Fibroblast of peridontal ligament (primary cell): ENCODE measurements at regions not wholly inside any gene's neighbourhood (a gene's known extent, or its start where the extent isn't known, plus 50 kb on each side); places are given as distances from the start of the nearest gene placed in this dataset.
"Not testable (repeated sequence)": the region's sequence is repeated elsewhere in the genome, so short reads cannot be mapped to it uniquely, and the experiment has no call there.

Experiments
- DNase-seq: peaks from one replicate; pipeline ENCODE4 v3.0.0-alpha.2; 2010; ENCODE audit errors: extremely low read depth

DNA sequence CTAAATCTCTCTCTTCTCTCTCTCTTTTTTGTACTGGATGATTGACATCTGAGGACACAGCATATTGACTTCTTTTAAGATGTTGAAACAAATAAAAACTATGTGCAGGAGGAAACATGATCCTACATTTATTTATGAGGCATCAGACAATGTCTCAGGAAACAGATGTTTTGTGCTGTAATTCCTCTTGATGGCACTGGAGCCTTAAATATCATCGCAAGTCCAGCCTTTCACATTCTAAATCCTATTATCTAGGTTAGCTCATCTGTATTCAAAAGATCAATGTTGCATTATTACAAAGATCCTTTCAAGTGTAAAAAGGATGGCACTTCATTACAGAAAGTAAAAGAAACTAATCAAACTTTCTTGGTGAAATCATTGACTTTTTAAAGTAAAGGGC, 63.9 kb downstream of the MAT2B start:
- DNase-seq: peak; percentile 77

DNA sequence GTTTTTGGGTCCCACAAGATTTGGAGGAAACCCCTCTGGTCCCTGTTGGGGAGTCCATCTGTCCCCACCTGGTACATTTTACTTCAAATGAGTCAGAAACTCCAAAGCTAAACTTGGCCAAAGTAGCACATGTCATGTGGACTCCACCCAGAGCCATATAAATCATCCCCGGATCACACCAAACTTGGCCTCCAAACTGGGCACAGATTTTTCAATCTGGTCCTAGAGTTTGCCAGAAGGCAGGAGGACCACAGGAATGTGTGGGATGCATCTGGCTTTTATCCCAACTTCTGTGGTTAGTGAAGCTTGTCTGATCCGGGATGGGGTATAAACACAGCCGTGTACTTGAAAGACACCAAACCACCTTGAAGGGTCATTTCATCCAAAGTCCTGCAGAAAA, 66.3 kb downstream of the MAT2B start:
- DNase-seq: peak; percentile 95

DNA sequence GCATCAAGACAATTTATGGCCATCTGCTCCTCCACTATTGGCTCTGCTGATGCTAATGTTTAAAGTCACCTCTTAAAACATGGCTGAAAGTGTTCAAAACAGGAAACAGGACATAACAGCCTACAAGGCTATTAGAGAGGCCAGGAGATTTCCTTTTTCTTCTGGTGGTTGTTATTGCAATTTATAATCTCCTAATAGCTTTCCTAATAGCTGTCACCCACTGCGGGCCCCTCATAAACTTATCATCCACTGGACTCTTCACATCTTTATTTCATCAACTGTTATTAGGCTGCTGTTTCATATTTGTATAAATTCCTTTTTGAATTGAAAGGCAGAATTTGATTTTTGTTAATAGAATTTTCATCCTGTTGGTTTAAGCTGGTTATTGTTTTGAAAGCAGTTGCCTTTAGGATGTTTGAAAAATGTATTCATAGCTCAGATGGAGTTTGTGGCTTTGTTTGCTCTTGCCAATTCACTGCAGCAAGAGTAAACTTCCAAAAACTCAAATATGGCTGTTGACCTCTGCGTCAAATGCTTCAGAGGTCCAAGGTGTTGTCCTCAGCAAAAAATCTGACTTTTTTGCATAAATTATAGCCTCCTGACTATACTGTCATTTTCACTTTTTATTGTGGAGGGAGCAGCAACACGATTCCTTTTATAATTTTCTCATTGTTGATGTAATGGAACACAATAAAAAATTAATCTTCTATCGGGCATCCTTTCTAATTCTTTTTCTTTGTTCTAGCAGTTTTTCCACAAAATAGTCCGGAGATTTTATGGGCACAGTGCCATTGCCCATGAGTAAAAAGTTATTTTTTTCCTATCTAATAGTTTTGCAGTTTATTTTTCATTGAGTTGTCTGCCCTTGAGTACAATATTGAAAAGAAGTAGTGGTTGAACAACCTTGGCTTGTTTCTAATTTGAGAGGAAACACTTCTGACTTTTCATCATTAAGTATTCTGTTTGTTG, 69.3 kb downstream of the MAT2B start:
- peak; percentile 22 for DNase-seq

DNA sequence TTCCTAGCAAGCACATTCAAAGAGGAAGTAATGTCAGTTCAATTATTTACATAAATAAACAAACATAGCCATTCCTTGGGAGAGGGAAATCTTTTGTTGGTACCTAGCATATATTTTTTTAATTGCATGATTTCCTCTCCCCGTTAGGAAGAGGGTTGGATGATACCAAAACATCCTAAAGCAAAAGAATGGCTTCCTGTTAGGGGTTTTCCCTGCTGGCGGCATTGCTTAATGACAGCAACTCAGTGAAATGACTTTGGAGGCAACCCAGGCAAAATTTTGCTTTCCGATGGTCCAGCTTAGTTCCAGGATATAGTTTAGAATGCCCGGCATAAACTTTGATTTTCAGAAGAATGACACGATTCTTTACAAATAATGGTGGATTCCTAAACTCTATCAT, 73.2 kb downstream of the MAT2B start:
- no peak for DNase-seq

DNA sequence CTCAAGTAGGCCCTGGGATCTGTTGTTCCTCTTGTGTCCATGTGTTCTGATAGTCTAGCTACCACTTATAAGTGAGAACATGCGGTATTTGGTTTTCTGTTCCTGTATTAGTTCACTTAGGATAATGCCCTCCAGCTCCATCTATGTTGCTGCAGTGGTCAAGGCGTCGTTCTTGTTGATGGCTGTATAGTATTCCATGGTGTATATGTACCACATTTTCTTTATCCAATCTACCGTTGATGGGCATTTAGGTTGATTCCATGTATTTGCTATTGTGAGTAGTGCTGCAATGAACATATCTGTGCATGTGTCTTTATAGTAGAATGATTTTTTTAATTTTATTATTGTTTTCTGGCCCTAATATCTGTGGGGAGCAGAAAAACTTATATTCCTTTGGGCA, 74.3 kb downstream of the MAT2B start:
- no peak for DNase-seq

DNA sequence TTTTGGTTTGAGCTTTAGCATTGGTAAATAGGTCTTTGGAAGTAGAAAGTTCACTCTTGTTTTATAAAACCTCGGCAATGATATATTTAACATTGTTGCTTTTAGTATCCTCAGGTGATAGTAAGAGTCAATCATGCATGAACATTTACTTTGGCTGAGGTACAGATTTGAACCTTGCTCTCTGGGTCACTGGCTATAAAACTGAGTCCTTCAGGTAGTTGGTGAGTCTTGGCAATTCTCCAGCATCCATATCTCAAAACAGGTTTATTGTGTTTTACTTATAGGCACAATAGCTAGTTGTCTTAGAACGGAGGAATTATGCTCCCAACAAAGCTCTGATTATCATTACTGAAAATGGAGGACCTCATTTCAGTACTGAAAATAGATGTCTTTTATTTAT, 75.1 kb downstream of the MAT2B start:
- no peak for DNase-seq

DNA sequence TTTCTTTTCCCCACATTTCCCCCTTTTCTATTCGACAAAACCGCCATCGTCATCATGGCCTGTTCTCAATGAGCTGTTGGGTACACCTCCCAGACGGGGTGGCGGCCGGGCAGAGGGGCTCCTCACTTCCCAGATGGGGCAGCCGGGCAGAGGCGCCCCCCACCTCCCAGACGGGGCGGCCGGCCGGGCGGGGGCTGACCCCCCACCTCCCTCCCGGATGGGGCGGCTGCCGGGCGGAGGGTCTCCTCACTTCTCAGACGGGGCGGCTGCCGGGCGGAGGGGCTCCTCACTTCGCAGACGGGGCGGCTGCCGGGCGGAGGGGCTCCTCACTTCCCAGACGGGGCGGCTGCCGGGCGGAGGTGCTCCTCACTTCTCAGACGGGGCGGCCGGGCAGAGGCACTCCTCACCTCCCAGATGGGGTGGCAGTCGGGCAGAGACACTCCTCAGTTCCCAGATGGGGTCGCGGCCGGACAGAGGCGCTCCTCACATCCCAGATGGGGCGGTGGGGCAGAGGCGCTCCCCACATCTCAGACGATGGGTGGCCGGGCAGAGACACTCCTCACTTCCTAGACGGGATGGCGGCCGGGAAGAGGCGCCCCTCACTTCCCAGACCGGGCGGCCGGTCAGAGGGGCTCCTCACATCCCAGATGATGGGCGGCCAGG, 78.2 kb downstream of the MAT2B start:
- not testable (repeated sequence) for DNase-seq

DNA sequence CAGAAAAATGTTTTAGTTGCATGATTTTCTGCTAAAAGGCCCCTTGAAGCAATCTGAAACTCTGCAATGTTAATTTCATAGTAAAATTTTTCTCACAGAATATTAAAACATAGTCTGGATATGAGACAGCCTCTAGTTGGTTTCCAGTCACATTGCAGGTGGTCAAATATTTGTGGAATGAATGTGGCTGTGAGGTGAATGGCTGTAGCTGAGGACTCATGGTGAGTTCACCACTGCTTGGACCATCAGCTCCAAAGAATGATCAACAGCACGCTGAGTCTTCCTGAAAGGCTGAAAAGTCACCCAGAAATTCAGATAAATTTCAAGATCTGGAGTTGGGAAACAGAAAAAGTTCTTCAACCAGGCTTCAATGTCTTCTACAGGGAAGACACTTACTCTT, 79.8 kb downstream of the MAT2B start:
- DNase-seq: peak; percentile 25

DNA sequence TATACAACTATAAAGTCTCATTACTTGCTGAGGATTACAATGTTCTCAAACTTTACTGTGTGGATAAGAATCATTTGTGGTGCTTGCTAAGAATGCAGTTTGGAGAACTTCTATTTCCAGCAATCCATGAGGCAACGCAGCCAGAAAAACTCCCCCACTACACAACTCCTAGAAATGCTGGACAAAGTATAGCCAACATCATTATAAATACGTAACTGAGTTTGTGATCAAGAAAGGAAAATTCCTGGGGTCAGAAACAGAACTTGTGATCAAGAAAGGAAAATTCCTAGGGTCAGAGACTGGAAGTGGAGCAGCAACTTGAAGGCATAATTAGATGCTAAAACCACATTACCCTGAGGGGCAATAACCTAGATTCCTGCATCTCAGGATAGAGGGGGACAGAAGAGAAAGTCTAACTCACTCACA, 81.1 kb downstream of the MAT2B start:
- DNase-seq: peak; percentile 70

DNA sequence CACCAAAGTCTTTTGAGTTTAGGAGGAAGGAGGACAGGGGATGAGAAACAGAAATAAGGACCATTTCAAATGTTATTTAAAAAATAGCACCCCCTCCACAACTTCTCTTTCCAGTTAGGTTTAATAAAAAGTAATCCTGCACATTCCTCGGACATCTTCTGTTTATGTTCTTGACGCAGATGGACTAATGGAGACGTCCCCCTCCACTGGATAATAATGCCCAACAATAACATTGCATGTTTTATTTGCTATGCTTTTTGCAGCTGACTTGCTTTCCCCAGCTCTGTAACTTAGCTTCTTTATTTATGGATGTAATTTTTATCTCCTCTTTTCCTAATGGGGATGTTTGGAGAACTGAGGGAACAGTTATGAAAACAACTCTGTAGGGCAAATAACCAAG, 89.5 kb downstream of the MAT2B start:
- no peak for DNase-seq

DNA sequence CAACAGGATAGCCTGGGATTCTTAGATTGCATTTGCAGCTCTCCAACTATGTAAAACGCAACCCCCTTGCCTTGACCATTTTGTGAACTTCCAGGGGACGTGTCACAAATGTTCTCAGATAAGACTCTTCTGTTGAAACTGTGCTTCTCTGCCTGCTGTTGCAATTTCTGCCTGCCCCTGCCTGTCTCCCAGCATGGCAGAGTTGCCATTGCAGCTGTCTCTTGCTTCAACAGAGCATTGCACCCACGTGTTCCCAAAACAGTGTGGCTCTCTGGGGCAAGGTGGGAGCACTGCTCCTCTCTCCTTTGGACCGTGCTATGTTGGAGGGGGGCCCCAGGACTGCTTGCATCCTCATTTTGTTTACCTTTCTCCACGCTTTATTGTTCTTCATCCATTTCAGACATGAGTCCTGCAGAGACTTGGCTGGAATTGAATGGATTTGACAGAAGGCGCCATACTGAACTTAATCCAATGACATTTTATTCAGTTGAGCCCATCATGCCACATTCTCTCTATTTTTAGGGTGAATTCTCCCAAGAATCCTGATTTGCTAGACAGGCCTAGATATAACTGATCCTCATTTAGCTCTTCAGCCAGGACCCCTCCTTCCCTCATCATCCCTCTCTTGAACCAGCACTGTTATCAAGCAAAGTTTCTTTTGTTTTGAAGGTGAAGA, 90.7 kb downstream of the MAT2B start:
- no peak for DNase-seq

DNA sequence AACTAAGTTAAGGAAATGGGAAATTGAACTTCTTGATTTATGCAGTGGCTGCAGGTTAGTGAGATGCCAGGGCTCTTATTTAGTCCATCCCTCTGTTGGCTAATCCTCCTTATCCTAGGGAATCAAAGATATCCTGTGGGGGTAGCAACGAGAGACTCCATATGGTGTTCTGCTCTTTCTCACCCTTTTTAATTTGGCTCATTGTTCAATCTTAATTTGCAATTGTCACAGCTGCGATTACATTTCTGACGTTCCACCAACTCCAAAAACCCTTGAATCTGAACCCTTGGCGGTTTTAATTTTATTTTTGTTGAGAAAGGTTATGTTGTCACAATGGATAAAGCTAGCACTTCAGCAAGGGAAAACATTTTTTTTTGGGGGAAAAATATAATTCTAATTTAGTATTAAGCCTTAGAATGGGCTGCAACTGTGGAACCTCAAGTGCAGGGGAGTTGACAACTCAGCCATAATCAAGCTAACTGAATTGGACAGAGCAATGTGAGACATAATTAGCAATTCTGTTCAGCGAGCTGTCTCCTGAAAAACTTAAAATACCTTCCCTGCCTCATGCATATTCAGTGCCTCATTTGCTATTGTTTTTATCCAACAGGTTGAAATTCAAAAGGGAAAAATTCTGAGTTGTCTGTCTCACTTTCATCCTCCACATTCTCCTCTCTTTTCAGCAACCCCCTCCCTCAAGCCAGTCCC, 91.3 kb downstream of the MAT2B start:
- DNase-seq: no peak

DNA sequence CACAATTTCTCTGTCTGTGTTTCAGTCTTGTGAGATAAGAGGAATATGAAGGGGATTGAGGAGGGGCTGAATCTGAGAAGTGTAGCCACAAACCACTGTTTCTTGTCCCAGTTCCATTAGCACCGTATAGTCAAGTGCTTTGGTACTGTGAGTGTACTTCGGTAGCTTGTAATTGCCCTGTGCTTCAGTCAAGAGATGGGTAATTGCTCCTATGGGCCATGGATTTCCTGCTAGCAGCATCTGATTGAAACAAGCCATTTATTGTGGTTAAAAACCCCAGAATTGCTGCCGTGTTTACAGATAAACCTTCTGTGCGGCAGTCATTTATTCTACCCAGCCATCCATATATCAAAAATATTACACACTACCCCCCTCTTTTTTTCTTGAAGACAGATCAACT, 98.6 kb downstream of the MAT2B start:
- DNase-seq: no peak

DNA sequence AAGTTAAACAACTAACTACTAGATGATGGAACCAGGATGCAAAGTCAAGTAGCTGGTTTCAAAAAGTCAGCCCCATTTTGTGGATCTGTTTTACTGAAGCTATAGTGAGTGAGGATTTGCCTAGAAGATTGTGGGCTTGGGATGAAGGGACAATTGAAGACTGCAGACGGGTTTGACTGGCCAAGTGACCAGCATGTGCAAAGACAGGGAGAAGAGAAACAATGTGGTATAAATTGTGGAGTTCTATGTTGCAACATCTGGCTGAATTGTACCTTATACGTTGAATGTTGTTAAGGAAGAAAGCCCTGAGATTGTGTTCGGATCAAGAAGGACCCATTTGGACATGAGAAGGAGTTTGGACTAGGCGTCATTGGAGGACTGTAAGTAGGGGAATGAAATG, 101.8 kb downstream of the MAT2B start:
- DNase-seq: no peak

DNA sequence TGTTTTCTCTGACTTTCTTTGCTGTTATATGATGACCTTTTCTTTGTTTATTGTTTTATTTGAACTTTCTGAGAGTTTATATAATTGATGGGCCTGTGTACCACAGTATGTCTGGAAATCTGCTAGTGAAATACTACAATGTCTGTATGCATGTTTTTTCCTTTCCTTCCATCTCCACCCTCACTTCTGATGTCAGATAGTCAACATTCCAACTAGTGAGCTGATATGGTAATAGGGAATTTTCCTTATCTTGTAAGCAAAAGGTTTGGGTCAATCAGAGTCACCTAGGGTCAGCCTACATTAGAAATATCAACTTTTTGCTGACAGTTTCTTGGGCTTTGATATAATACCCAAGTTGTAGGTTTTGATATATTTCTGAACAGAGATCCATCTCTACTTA, 103.2 kb downstream of the MAT2B start:
- no peak for DNase-seq

DNA sequence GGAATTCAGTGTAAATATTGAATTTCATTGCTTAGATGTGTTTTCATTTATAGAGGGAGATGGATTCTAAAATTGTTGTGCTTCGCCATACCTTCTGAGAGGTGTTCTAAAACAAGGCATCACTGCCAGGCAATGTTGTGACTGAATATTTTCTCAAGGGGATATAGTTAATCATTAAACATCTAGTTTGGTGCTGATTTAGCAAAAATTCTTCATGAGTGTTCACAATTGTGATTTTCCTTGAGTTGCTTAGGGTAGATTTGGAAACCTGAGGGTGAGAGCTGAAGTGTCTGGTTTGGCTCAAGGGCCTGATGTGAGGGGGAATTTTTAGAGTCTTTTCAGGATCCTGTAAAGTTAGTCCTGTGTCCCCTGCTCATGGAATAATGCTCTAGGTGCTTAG, 104.5 kb downstream of the MAT2B start:
- no peak for DNase-seq

DNA sequence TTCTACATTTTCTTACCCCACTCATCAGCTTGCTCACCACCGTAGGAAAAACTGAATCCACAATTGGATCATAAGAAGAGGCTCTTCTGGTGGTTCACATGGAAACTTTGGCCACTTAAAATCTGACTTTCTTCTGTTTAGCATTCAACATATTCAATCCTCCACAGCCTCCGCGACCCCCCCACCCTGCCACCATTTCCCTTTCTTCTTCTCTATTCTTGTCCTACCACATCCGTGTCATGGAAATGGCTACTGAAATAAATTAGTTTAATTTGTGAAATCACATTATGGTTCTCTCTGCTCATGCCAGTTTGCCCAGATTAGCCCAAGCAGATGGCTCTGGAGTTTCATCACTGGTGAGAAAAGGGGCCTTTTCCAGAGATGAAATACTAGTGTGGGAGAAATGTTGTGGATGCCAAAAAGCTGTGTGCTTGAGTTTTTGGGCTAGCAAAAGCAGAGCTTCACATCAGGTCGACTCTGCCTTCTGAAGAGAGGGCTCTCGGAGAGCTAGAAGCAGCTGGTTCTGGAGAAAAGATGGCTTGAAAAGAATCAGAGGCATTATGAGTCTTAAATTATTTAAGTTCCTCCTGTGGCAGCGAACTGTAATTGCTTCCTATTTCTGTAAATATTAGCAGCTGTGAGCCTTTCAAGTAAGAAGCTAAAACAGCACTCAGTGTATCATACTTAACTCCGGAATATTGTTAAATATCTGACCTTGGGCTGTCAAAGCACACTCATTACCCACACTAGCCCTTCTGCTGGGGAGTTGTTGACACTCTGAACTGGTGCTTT, 107.1 kb downstream of the MAT2B start:
- DNase-seq: peak; percentile 8

DNA sequence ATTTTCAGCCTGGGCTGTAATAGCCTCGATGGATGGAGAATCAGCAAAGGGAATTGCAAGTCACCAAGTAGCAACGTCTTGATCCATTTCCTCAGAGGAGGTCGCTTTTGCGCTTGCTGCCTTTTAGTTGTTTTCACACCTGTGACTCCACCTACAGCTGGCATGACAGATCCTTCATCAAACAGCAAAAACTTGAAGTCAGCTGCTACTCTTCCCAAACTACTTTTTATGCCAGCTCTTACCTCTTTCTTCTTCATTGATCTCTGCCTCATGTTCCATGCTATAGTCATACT, 107.7 kb downstream of the MAT2B start:
- no peak for DNase-seq

DNA sequence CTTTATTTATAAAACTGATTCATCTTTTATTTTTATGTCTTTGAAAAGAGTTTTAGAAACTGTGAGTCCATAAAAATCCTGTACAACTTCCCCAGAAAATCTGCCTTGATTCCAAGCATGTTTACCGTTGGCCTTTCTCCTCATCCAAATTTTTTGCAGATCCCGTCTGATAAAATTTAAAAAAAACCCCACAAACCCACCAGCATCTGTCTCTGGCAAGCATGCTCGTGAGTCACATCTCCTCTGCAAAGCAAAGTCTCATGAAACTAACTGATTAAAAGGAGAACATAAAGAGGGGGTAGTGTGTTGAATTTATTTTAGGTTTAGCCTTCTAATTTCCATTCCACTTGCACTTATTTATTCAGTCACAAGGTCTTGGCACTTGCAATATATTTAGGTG, 109.4 kb downstream of the MAT2B start:
- DNase-seq: peak; percentile 30

DNA sequence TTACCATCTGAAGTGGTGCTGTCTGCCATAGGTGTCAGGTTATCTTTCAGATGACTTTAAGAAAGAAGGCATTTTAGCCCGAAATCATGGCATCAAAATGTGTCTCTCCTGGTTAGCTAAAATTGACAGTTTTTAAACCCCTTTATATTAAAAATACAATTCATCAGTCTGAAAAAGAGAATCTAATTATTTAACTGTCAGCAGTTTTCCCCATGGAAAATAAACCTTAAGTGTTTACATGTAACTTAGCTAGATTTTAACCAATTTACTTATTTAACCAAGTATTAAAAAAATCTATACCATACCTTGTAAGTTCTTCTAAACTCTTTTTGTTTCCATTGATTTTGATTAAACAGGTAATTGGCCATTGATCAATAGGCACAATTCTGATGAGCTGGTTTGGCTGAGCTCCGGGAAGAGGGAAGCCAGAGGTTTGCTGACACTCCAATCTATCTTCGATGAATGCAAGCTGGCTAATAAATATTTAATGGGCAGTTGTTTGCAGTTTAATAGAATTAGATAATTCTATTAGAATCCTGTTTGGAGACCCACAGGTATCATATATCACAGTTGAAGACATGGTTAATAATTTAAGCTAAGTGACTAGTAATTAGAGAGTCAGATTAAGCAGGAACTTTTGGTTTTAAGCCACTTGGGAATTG, 114.0 kb downstream of the MAT2B start:
- DNase-seq: no peak

DNA sequence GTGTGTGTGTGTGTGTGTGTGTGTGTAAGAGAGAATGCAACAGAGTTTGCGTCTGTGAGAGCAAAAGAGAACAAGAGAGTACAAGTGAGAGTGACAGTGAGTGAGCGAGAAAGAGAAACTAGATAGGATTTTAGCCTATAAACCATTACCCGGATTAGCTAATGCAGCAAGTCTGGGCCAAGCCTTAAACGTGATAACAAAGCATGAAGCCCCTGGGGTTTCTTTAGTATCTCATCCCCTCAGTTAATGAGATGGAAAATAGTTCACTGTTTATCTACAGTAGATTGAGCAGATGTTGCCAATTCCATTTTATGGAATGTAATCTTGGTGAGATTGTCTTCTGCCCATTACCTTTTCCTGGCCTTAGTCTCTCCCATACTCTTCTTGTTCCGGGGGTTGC, 114.5 kb downstream of the MAT2B start:
- no peak for DNase-seq
